ENCODE measurements at regions not wholly inside any gene's neighbourhood (a gene's known extent, or its start where the extent isn't known, plus 50 kb on each side); places are given as distances from the start of the nearest gene placed in this dataset.

DNA sequence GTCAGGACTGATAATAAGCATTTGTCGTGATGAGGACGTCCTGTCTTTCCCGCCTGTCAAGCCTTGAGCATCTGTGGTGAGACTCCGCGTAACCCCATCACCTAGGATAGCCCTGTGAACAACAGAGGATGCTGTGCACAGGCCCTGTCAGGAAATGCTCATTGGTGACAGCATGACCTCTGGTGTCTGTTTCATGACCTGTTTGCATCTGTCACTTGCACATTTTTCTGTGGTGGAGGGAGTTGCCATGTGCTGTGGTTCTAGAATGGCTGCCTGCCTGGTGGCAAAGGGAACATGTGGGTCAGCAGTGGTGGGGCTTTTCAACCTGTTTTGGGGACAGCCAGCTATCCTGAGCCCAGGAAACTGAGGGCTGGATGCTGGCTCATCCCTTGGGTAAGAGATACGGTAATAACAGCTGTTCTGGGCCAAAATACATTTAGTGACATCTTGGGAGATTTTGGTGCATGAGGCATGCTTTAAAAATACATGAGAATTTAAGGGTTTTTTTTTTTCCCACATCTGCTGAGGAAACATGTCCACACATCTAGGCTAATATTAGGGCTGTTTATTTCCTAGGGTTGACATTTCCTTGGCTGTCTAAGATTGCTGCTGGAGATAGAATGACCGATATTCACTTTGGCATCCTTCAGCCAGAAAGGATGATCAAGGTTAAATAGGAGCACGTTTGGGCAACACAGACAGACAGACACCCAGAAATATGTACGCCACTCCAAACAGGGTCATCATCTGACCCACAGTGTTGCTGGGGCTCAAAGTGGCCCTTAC, 52.9 kb downstream of the KCNC4 start (continued):
- TF ChIP-seq, protein P1, sequence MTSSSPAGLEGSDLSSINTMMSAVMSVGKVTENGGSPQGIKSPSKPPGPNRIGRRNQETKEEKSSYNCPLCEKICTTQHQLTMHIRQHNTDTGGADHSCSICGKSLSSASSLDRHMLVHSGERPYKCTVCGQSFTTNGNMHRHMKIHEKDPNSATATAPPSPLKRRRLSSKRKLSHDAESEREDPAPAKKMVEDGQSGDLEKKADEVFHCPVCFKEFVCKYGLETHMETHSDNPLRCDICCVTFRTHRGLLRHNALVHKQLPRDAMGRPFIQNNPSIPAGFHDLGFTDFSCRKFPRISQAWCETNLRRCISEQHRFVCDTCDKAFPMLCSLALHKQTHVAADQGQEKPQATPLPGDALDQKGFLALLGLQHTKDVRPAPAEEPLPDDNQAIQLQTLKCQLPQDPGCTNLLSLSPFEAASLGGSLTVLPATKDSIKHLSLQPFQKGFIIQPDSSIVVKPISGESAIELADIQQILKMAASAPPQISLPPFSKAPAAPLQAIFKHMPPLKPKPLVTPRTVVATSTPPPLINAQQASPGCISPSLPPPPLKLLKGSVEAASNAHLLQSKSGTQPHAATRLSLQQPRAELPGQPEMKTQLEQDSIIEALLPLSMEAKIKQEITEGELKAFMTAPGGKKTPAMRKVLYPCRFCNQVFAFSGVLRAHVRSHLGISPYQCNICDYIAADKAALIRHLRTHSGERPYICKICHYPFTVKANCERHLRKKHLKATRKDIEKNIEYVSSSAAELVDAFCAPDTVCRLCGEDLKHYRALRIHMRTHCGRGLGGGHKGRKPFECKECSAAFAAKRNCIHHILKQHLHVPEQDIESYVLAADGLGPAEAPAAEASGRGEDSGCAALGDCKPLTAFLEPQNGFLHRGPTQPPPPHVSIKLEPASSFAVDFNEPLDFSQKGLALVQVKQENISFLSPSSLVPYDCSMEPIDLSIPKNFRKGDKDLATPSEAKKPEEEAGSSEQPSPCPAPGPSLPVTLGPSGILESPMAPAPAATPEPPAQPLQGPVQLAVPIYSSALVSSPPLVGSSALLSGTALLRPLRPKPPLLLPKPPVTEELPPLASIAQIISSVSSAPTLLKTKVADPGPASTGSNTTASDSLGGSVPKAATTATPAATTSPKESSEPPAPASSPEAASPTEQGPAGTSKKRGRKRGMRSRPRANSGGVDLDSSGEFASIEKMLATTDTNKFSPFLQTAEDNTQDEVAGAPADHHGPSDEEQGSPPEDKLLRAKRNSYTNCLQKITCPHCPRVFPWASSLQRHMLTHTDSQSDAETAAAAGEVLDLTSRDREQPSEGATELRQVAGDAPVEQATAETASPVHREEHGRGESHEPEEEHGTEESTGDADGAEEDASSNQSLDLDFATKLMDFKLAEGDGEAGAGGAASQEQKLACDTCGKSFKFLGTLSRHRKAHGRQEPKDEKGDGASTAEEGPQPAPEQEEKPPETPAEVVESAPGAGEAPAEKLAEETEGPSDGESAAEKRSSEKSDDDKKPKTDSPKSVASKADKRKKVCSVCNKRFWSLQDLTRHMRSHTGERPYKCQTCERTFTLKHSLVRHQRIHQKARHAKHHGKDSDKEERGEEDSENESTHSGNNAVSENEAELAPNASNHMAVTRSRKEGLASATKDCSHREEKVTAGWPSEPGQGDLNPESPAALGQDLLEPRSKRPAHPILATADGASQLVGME (CRISPR knock-in tag; IDR thresholded peaks at IDR 0.05): no peak
- TF ChIP-seq POLR2AphosphoS5 (IDR thresholded peaks at IDR 0.05; ENCODE audit: control insufficient read depth, insufficient read depth, low read depth, low read length) (peak; percentile 64), TEAD4 (IDR thresholded peaks at IDR 0.05; ENCODE audit: low read length) (peak; percentile 80), TEAD4 (CRISPR knock-in tag; IDR thresholded peaks at IDR 0.05; ENCODE audit: borderline replicate concordance) (no peak), TBP (optimal IDR thresholded peaks at IDR 0.05; ENCODE audit: low read depth, low read length) (no peak), TAL1 (IDR thresholded peaks at IDR 0.05) (peak; percentile 69), KDM1A (IDR thresholded peaks at IDR 0.05) (peak; percentile 29 to 53; a peak in 2 of 4 replicates), ZBTB7A (IDR thresholded peaks at IDR 0.05; ENCODE audit: borderline replicate concordance, control insufficient read depth, low read depth, low read length) (no peak), ZNF384 (IDR thresholded peaks at IDR 0.05; ENCODE audit: low read depth, low read length) (no peak), STAG1 (CRISPR knock-in tag; IDR thresholded peaks at IDR 0.05; ENCODE audit: borderline replicate concordance) (no peak), MYC (IDR thresholded peaks at IDR 0.05; ENCODE audit: low read depth, low read length) (no peak), MYC (CRISPR knock-in tag; IDR thresholded peaks at IDR 0.05; ENCODE audit: borderline replicate concordance, low read depth) (no peak)
- TF ChIP-seq, protein P2, sequence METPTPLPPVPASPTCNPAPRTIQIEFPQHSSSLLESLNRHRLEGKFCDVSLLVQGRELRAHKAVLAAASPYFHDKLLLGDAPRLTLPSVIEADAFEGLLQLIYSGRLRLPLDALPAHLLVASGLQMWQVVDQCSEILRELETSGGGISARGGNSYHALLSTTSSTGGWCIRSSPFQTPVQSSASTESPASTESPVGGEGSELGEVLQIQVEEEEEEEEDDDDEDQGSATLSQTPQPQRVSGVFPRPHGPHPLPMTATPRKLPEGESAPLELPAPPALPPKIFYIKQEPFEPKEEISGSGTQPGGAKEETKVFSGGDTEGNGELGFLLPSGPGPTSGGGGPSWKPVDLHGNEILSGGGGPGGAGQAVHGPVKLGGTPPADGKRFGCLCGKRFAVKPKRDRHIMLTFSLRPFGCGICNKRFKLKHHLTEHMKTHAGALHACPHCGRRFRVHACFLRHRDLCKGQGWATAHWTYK (CRISPR knock-in tag; IDR thresholded peaks at IDR 0.05): no peak
- TF ChIP-seq, protein P3, sequence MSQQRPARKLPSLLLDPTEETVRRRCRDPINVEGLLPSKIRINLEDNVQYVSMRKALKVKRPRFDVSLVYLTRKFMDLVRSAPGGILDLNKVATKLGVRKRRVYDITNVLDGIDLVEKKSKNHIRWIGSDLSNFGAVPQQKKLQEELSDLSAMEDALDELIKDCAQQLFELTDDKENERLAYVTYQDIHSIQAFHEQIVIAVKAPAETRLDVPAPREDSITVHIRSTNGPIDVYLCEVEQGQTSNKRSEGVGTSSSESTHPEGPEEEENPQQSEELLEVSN (IDR thresholded peaks at IDR 0.05; ENCODE audit: borderline replicate concordance in 1 of 2, extremely low read depth in 1 of 2, insufficient read depth in 1 of 2, insufficient read length in 1 of 2, low read depth in 1 of 2, low read length in 1 of 2, poor library complexity in 1 of 2, severe bottlenecking in 1 of 2): peak in 1 of 2 experiments; percentile 30
- TF ChIP-seq, protein P4, sequence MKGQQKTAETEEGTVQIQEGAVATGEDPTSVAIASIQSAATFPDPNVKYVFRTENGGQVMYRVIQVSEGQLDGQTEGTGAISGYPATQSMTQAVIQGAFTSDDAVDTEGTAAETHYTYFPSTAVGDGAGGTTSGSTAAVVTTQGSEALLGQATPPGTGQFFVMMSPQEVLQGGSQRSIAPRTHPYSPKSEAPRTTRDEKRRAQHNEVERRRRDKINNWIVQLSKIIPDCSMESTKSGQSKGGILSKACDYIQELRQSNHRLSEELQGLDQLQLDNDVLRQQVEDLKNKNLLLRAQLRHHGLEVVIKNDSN (CRISPR knock-in tag; IDR thresholded peaks at IDR 0.05): no peak
- TF ChIP-seq, protein P5, sequence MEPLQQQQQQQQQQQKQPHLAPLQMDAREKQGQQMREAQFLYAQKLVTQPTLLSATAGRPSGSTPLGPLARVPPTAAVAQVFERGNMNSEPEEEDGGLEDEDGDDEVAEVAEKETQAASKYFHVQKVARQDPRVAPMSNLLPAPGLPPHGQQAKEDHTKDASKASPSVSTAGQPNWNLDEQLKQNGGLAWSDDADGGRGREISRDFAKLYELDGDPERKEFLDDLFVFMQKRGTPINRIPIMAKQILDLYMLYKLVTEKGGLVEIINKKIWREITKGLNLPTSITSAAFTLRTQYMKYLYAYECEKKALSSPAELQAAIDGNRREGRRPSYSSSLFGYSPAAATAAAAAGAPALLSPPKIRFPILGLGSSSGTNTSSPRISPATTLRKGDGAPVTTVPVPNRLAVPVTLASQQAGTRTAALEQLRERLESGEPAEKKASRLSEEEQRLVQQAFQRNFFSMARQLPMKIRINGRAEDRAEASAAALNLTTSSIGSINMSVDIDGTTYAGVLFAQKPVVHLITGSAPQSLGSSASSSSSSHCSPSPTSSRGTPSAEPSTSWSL (CRISPR knock-in tag; IDR thresholded peaks at IDR 0.05; ENCODE audit: borderline replicate concordance): no peak

Measured in K562 (cell line).